GM12873 (cell line): ENCODE measurements at regions not wholly inside any gene's neighbourhood (a gene's known extent, or its start where the extent isn't known, plus 50 kb on each side); places are given as distances from the start of the nearest gene placed in this dataset.

ENCODE experiments used
- TF ChIP-seq, protein P1 (sequence below): IDR thresholded peaks from 2 replicates; pipeline ENCODE4 v1.5.1; 2012; ENCODE audit warnings: low read depth, mild to moderate bottlenecking, moderate library complexity, low read length, control low read depth; ENCODE audit not compliant: insufficient read depth; ENCODE audit errors: missing control alignments

DNA sequence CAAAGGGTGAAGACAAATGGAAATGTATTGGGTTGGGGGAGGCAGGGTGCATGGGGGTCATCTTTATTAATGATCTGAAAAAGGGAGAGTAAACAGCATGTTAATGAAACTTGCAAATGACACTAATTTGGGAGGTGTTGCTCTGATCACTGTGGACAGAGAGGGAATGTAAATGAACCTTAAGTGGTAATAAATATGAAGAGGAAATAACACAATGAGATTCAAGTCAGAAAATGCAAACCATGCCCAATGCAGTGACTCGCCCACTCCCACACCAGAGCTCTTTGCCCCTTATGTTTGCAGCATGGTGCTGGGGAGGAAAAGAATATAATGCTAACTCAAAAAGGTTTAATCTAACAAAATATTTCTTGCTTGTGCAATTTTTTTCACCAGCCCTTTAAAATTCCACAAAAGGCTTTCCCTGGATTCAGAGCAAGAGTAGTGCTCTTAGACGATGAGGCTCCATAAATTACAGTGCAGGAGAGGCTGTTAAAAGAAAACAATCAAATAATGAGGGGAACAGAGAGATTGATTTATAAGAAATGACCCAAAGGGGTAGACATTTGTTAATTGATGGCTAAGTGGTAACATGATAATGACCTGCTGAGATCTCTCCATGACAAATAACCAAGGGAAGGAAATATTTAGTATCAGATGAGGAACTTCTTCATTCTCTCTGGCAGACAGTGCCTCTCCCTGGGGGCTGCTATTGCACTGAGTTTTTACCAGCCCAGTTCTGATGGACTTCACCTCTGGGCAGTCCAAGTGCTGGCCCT lies 210.0 kb upstream of the PPP2R3A start:
- TF ChIP-seq, protein P1, sequence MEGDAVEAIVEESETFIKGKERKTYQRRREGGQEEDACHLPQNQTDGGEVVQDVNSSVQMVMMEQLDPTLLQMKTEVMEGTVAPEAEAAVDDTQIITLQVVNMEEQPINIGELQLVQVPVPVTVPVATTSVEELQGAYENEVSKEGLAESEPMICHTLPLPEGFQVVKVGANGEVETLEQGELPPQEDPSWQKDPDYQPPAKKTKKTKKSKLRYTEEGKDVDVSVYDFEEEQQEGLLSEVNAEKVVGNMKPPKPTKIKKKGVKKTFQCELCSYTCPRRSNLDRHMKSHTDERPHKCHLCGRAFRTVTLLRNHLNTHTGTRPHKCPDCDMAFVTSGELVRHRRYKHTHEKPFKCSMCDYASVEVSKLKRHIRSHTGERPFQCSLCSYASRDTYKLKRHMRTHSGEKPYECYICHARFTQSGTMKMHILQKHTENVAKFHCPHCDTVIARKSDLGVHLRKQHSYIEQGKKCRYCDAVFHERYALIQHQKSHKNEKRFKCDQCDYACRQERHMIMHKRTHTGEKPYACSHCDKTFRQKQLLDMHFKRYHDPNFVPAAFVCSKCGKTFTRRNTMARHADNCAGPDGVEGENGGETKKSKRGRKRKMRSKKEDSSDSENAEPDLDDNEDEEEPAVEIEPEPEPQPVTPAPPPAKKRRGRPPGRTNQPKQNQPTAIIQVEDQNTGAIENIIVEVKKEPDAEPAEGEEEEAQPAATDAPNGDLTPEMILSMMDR: no peak

DNA sequence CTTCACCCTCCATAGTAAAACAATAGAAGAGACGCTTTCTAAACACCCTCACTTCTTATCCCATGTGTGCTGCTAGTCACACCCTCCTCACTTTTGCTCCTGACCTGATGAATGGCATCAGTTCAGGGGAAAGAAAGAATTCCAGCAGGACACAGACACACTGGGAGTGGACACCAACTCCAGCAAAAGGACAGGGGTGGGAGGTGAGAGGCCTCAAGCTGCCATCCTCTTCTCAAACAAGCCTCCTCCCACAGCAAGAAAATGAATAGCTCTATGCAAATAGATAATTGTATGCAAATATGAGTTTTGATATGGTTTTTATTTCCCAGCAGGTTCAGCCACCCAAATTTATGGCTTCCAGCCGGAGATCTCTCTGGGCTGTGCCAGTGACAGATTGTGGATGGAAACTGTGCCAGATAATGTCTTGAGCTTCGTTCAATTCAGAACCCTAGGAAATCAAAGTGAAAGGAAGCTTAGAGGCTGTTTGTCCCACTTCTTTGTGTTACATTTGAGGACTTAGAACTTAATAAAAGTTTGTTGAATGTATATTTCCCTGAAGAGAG lies 209.3 kb upstream of the PPP2R3A start:
- TF ChIP-seq, protein P1: no peak

DNA sequence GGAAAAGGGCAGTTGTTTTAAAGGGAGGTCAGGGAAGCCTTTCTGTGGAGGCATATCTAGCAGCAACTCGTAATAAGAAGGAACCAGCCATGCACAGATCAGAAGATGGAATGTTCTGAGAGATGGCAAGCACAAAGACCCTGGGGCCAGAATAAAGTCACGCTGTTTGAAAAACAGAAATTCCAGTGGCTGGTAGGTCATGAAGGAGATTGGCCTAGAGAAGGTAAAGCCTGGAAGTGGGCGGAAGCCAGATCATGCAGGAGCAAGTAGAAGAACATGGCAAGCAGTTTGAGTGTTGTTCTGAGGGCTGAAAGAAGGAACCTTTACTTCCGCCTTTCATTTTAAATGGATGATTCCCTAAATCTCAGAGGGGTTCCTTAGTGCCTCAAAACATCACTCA lies 208.1 kb upstream of the PPP2R3A start:
- TF ChIP-seq, protein P1: no peak

DNA sequence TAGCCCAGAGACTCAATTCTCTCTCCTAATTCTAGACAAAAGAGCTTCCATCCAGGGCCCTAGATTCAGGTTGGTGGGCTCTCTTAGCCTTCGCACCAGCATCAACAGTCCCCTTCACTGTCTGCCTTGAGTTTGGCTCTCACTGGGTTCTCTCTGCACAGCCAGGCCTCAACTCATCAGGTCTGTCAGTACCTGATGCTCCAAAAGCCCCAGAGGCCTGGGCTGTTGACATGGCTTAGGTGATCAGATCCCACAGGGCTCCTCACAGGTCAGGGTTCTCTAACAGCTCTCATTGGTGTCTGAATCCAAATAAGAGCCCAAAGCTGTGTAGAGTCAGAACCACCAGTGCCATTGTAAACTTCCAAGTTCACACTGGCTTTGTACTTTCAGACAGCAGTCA lies 206.6 kb upstream of the PPP2R3A start:
- TF ChIP-seq, protein P1: no peak

DNA sequence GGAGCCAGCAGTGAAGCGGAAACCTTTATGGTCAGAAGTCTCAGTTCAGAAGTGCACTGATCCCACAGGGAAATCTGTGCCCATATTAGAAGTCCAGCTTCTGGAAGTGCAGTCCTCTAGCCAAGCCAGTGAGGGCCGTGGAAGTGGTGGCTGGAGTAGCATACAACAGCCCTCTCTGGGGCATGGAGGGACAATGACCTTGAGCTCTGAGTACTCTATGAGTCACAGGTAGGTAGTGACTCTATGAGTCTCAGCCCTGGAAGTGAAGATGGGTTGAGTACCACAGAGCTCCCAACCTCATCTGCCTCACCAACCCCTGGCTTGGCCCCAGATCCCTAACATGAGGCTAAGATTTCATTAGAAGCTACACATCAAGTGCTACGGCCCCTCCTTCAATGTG lies 205.9 kb upstream of the PPP2R3A start:
- TF ChIP-seq, protein P1: no peak

DNA sequence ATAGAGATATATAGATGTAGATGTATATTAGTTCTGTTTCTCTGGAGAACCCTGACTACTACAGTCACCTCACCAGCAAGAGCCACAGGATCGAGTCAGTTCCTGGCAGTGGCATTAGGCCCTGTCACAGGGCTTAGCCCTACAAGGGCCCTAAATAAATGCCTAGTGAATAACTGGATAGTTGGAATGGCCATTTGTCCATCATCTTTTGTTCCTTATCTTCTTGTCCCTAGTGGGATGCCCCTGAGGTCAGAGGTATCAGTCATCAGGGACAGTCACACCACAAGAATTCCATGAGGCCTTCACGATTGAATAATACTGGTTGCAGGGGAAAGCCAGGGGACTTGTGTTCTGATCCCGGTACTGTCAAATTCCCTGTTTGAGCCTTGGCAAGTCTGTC lies 204.9 kb upstream of the PPP2R3A start:
- TF ChIP-seq, protein P1: no peak

DNA sequence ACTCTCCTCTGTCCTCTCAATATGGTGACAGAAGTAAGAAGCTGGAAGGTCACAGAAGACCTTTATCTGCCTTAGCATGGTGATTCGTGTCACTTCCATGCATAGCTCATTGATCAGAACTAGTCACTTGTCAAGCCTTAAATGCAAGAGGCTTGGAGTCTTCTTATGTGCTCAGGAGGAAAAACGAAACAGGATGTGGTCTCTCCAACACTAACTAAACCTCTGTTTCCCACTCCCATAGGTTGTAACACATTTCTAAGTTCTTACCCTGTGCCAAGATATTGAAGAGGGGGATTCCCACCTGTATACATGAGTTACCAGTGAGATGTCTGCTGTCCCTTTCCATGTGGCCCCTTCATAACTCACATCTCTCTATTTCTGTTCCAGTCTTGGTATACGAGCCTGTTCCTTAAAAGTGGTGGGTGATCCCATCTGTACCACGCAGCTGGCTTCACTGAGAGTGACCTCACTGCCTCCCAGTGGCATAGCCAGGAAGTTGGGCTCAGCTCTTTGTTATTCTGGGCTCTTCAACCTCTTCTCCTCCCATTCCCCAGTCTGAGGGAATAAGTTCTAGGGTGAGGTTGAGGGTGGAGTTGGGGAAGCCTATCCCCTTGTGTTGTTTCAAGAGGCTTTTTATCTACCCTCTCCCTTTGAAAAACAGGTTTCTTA lies 203.2 kb upstream of the PPP2R3A start:
- TF ChIP-seq, protein P1: peak; percentile 6
